ENCODE measurements at regions not wholly inside any gene's neighbourhood (a gene's known extent, or its start where the extent isn't known, plus 50 kb on each side); places are given as distances from the start of the nearest gene placed in this dataset.

DNA sequence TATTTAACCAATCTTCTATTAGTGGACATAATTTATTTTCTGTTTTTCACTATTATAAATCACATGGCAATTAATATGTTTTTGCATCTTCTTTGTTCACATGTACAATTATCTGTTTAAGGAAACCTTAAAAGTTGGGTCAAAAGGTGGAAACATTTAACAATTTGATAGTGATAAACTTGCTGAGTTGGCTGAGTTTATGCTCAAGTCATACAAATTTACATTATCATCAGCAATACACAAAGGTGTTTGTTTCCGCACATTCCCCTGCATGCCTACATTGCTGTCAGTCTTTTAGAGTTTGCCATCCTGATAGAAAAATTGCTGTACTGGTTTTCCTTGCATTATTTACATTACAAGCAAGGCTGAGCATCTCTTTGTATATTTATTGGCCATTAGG lies 139.5 kb downstream of the KCNRG start:
- DNase-seq (no peak), ATAC-seq (no peak)
- Histone ChIP-seq H3K27ac (no peak overlapping the region), H3K27me3 (no peaks in the 10 kb centered on the region), H3K9me3 (no peaks in the 10 kb centered on the region), H3K4me1 (peaks cover 0 to 34% (median 12%) of the 10 kb centered on the region in 9 donors), H3K36me3 (no peaks in the 10 kb centered on the region), H3K4me3 (no peak overlapping the region)
- intact Hi-C loops (cut with DNase I), result no loop called here
- TF ChIP-seq, protein P1, sequence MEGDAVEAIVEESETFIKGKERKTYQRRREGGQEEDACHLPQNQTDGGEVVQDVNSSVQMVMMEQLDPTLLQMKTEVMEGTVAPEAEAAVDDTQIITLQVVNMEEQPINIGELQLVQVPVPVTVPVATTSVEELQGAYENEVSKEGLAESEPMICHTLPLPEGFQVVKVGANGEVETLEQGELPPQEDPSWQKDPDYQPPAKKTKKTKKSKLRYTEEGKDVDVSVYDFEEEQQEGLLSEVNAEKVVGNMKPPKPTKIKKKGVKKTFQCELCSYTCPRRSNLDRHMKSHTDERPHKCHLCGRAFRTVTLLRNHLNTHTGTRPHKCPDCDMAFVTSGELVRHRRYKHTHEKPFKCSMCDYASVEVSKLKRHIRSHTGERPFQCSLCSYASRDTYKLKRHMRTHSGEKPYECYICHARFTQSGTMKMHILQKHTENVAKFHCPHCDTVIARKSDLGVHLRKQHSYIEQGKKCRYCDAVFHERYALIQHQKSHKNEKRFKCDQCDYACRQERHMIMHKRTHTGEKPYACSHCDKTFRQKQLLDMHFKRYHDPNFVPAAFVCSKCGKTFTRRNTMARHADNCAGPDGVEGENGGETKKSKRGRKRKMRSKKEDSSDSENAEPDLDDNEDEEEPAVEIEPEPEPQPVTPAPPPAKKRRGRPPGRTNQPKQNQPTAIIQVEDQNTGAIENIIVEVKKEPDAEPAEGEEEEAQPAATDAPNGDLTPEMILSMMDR (IDR thresholded peaks at IDR 0.05), result no peak
- 97 to 100% methylated on average over 1 of the region's 1 CpG for WGBS, 2 donors

DNA sequence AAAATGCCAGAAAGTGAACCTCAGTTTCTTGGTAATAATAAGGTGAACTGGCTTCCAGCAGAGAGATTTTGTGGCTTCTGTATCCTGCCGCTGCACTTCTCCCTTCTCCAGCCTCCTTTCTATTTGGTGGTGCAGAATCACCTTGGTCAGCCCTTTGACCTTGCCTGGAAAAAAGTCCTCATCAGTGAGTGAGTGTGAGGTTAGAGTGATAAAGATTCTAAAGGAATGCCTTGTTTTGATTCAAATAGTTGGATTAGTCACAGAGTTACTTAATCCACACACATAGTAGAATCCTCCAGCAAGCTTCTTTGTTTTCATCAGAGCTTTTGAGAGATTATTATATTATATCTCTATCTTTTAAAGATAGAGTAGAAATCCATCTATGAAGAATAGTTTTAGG lies 140.9 kb downstream of the KCNRG start:
- H3K27ac ChIP-seq, result no peak overlapping the region
- WGBS, 2 donors, result 92 to 93% methylated on average over 1 of the region's 1 CpG
- TF ChIP-seq, protein P1 (IDR thresholded peaks at IDR 0.05), result no peak
- H3K4me1 ChIP-seq, result peaks cover 0 to 41% (median 10%) of the 10 kb centered on the region in 9 donors
- DNase-seq (no peak), ATAC-seq (no peak)
- H3K4me3 ChIP-seq, result no peak overlapping the region
- no peaks in the 10 kb centered on the region for H3K9me3 ChIP-seq
- intact Hi-C loops (cut with DNase I), result no loop called here
- H3K36me3 ChIP-seq, result no peaks in the 10 kb centered on the region
- no peaks in the 10 kb centered on the region for H3K27me3 ChIP-seq

DNA sequence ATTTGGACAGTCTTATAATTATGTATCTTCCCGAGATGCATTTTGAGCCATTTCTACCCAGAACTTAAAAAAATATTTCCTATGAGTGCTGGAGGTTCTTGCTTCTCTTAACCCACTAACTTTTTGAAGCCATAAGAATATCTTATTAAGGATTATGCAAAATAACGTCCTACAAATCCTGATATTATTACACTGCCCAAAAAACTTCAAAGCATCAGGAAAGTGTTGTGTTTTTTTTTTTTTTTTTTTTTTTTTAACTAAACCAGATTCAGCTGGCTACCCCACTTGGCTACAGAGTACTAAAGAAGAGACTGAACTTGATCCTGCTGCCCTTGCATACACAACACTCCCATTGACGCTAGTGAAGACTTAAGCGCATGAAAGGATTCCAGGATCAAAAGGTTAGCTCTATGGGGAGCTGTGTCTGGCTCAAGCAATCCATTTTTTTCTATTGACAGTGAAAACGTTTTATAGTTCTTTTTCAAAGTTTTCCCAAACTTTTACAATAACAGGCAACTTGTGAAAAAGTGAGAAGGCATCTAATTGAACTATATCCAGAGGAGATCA lies 141.4 kb downstream of the KCNRG start:
- peak in 5 of 8 donors; percentile 43 to 76 (median 52) for ATAC-seq
- 67 to 68% methylated on average over 5 of the region's 5 CpGs for WGBS, 2 donors
- TF ChIP-seq, protein P1 (IDR thresholded peaks at IDR 0.05), result no peak
- no peaks in the 10 kb centered on the region for H3K36me3 ChIP-seq
- peak in 1 of 2 donors; percentile 25 for DNase-seq
- no peaks in the 10 kb centered on the region for H3K27me3 ChIP-seq
- intact Hi-C loops (cut with DNase I), result no loop called here
- H3K4me1 ChIP-seq, result peaks cover 0 to 45% (median 10%) of the 10 kb centered on the region in 9 donors
- H3K9me3 ChIP-seq, result no peaks in the 10 kb centered on the region
- H3K4me3 ChIP-seq, result no peak overlapping the region
- H3K27ac ChIP-seq, result no peak overlapping the region

DNA sequence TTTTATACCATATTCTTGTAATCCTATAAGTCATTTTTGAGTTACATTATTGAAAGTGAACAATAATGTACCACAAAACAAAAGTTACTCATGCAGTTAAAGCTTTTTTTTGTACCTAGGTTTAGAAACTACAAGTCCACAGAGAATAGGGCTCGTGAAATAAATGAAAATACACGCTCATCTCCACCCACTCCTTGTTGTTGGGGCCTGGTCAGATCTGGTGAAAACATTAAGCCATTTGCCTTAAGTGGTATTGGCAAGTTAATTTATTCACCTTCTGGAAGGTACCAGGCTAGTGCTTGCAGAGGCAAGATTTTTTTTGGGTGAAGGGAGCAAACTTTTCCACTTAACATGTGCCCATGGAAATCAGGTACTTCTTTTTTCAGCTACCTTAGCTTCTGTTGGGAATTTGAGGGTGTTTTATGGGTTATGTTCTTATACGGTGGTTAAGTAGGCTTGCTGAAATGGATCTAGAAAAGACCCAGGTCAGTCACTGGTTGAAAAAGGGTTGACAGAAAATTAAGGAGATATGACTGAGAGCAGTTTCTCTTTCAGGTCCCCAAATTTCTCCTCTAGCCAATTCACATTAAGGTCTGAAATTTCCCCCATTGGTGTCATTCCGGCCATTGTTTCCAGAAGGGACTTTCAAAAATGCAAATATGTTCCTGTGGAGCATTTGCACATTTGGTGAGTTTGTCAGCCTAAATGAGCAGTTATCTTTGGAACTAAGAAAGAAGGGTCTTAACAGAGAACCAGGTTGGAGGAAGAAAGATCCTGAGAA lies 143.3 kb downstream of the KCNRG start:
- TF ChIP-seq, protein P1 (IDR thresholded peaks at IDR 0.05), result no peak
- Histone ChIP-seq H3K4me1 (peaks cover 0 to 33% (median 7%) of the 10 kb centered on the region in 9 donors), H3K4me3 (no peak overlapping the region), H3K36me3 (no peaks in the 10 kb centered on the region), H3K27ac (peak overlapping the region in 1 of 10 donors; percentile 43), H3K9me3 (no peaks in the 10 kb centered on the region), H3K27me3 (no peaks in the 10 kb centered on the region)
- WGBS, 2 donors, result 71 to 80% methylated on average over 4 of the region's 4 CpGs
- ATAC-seq (no peak), DNase-seq (no peak)
- intact Hi-C loops (cut with DNase I), result no loop called here
